ENCODE measurements at regions not wholly inside any gene's neighbourhood (a gene's known extent, or its start where the extent isn't known, plus 50 kb on each side); places are given as distances from the start of the nearest gene placed in this dataset.

DNA sequence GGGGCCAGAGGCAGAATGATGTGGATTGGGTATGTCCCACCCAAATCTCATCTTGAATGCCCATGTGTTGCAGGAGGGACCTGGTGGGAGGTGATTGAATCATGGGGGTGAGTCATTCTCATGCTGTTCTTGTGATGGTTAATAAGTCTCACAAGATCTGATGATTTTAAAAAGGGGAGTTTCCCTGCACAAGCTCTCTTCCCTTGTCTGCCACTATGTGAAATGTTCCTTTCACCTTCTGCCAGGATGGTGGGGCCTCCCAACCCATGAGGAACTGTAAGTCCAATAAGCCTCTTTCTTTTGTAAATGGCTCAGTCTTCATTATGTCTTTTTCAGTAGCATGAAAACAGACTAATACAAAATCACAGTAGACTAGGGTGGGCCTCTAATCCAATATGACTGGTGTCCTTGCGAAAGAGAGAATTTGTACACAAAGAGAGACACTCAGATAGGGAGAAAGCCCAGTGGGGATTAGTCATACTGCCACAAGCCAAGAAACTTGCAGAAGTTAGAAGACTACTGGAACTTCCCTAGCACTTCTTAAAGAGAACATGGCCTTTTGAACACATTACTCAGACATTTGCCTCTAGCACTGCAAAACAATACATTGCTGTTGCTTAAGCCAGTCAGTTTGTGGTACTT is 68.4 kb downstream of the ANXA1 start:
- no peaks in the 10 kb centered on the region for H3K4me1 ChIP-seq
- DNase-seq, result no peak
- H3K27me3 ChIP-seq (ENCODE audit: insufficient read depth in 3 of 3, low read length in 2 of 3), result peaks cover 2 to 4% (median 3%) of the 10 kb centered on the region in 3 donors
- no peak overlapping the region for H3K4me3 ChIP-seq
- ATAC-seq, result no peak
- H3K27ac ChIP-seq, result no peak overlapping the region
- no peaks in the 10 kb centered on the region for H3K36me3 ChIP-seq (ENCODE audit: insufficient read depth in 1 of 2, low read depth in 1 of 2)
- WGBS, 3 donors, result 65 to 83% (median 67%) methylated on average over 1 of the region's 1 CpG
- intact Hi-C loops (cut with DNase I), result no loop called here
- H3K9me3 ChIP-seq, result no peaks in the 10 kb centered on the region
- no peak for TF ChIP-seq CTCF (IDR thresholded peaks at IDR 0.05)

GRCh38 chr9:73223594-73223993 is 71.9 kb downstream of the ANXA1 start:
- DNase-seq, result no peak
- no peak for TF ChIP-seq CTCF (IDR thresholded peaks at IDR 0.05)
- ATAC-seq, result no peak
- Histone ChIP-seq H3K4me3 (no peak overlapping the region), H3K4me1 (no peaks in the 10 kb centered on the region), H3K27me3 (ENCODE audit: insufficient read depth in 3 of 3, low read length in 2 of 3) (peaks cover 0 to 3% (median 0%) of the 10 kb centered on the region in 3 donors), H3K27ac (no peak overlapping the region), H3K36me3 (ENCODE audit: insufficient read depth in 1 of 2, low read depth in 1 of 2) (no peaks in the 10 kb centered on the region), H3K9me3 (no peaks in the 10 kb centered on the region)
- WGBS, 3 donors, result 78 to 86% (median 81%) methylated on average over 2 of the region's 2 CpGs
- intact Hi-C loops (cut with DNase I), result no loop called here

DNA sequence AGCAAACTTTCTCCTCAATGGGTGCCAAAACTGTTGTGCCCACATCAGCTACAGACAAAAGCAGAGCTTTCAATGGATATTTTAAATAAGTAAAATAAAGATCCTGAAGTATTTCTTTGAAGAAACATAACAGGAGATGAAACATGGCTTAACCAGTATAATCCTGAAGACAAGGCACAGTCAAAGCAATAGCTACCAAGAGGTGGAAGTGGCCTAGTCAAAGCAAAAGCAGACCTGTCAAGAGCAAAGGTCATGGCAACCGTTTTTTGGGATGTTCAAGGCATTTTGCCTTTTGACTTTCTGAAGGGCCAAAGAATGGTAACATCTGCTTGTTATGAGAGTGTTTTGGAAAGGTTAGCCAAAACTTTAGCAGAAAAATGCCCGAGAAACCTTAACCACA is 77.9 kb downstream of the ANXA1 start:
- Histone ChIP-seq H3K9me3 (no peaks in the 10 kb centered on the region), H3K27ac (no peak overlapping the region), H3K27me3 (ENCODE audit: insufficient read depth in 3 of 3, low read length in 2 of 3) (no peaks in the 10 kb centered on the region), H3K4me3 (no peak overlapping the region), H3K4me1 (no peaks in the 10 kb centered on the region), H3K36me3 (ENCODE audit: insufficient read depth in 1 of 2, low read depth in 1 of 2) (no peaks in the 10 kb centered on the region)
- TF ChIP-seq CTCF (IDR thresholded peaks at IDR 0.05), result no peak
- ATAC-seq, result no peak
- WGBS, 3 donors, result 50 to 60% (median 52%) methylated on average over 2 of the region's 2 CpGs
- intact Hi-C loops (cut with DNase I), result no loop called here
- DNase-seq, result no peak

DNA sequence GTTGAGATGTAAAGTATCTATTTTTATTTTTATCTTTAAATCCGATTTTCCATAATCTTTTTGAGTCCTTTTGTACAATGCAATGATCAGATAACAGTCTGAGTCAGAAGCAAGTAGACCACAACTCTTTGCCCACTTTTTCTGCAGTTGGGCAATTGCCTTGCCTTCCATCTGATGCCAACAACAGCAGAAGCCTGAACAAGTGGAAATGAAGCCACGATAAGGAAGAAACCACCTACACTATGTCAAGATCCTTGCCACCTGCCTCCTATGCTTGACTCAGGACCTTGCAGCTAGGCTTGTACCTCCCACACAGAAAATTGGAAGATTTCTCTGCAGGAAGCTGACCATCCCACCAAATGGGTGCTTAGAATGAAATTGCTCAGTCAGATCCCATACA is 78.6 kb downstream of the ANXA1 start:
- Histone ChIP-seq H3K36me3 (ENCODE audit: insufficient read depth in 1 of 2, low read depth in 1 of 2) (no peaks in the 10 kb centered on the region), H3K9me3 (no peaks in the 10 kb centered on the region), H3K4me1 (no peaks in the 10 kb centered on the region), H3K4me3 (no peak overlapping the region), H3K27me3 (ENCODE audit: insufficient read depth in 3 of 3, low read length in 2 of 3) (no peaks in the 10 kb centered on the region), H3K27ac (no peak overlapping the region)
- TF ChIP-seq CTCF (IDR thresholded peaks at IDR 0.05), result no peak
- intact Hi-C loops (cut with DNase I), result no loop called here
- no peak for ATAC-seq
- WGBS, 3 donors, result 47 to 69% (median 56%) methylated on average over 2 of the region's 2 CpGs
- no peak for DNase-seq

DNA sequence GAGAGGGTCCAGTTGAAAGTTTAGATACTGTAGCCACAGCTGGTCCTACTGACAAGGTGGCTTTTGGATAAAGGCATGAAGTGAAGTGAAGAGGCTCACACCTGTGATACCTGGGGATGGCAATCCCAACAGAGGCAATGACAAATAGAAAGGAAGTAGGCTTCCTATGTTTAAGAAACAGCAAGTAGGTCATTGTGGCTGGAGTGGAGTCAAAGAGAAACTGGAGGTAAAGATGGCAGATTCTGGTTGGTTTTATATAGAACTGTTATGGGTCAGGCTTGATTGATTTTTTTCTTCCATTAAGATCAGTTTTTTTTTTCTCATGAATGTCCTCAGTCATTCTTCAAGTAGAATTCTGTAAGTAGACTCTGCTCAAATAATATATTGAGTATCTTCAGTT is 79.5 kb downstream of the ANXA1 start:
- no peak for TF ChIP-seq CTCF (IDR thresholded peaks at IDR 0.05)
- no peaks in the 10 kb centered on the region for H3K4me1 ChIP-seq
- no peak for ATAC-seq

More for the DNA sequence above, 79.5 kb downstream of the ANXA1 start:
- Histone ChIP-seq H3K27me3 (ENCODE audit: insufficient read depth in 3 of 3, low read length in 2 of 3) (no peaks in the 10 kb centered on the region), H3K9me3 (no peaks in the 10 kb centered on the region), H3K27ac (no peak overlapping the region), H3K36me3 (ENCODE audit: insufficient read depth in 1 of 2, low read depth in 1 of 2) (no peaks in the 10 kb centered on the region), H3K4me3 (no peak overlapping the region)
- intact Hi-C loops (cut with DNase I), result no loop called here
- no peak for DNase-seq

All from psoas muscle (tissue), 7 donors.